ENCODE measurements at regions not wholly inside any gene's neighbourhood (a gene's known extent, or its start where the extent isn't known, plus 50 kb on each side); places are given as distances from the start of the nearest gene placed in this dataset.

- Histone ChIP-seq H4K8ac (replicated peaks; ENCODE audit: insufficient read length, low read depth, low read length) (no peak overlapping the region), H3K4ac (ENCODE audit: low read depth, low read length) (no peak overlapping the region), H3K4me1 (ENCODE audit: insufficient read depth, low read length) (no peaks in the 10 kb centered on the region; the same call in 1 of the 2 replicates), H4K91ac (ENCODE audit: insufficient read length, low read depth, low read length) (no peak overlapping the region), H3K9me3 (ENCODE audit: control insufficient read depth, low read depth, low read length) (no peaks in the 10 kb centered on the region), H3K27me3 (ENCODE audit: insufficient read depth, low read length) (no peaks in the 10 kb centered on the region), H3K27ac (ENCODE audit: insufficient read length, low read depth, low read length) (no peak overlapping the region), H3K79me1 (ENCODE audit: insufficient read depth, low read depth, low read length, poor library complexity, severe bottlenecking) (no peaks in the 10 kb centered on the region), H4K20me1 (ENCODE audit: control insufficient read depth, insufficient read depth, insufficient read length) (no peaks in the 10 kb centered on the region), H3K14ac (ENCODE audit: insufficient read depth, low read length) (no peak overlapping the region), H3K79me2 (ENCODE audit: insufficient read depth, low read length) (no peaks in the 10 kb centered on the region), H3T11ph (ENCODE audit: low read length) (no peak overlapping the region), H2BK12ac (ENCODE audit: insufficient read length, low read depth, low read length) (no peak overlapping the region), H3K4me2 (ENCODE audit: insufficient read depth, insufficient read length, low read length) (no peak overlapping the region), H3K56ac (ENCODE audit: insufficient read length, low read depth, low read length) (no peak overlapping the region), H2BK20ac (ENCODE audit: low read depth, low read length, poor library complexity, severe bottlenecking) (no peak overlapping the region), H2BK120ac (ENCODE audit: low read depth, low read length, poor library complexity, severe bottlenecking) (no peak overlapping the region), H2AK5ac (ENCODE audit: insufficient read length, low read length) (no peak overlapping the region), H3K23me2 (ENCODE audit: insufficient read length, low read depth, low read length, poor library complexity, severe bottlenecking) (no peaks in the 10 kb centered on the region), H2AFZ (ENCODE audit: low read length) (no peak overlapping the region), H3K18ac (ENCODE audit: insufficient read length, low read depth, low read length) (no peak overlapping the region), H4K5ac (ENCODE audit: insufficient read length, low read depth, low read length) (no peak overlapping the region), H3K9ac (ENCODE audit: extremely low read depth, insufficient read length, low read length) (no peak overlapping the region), H2BK15ac (ENCODE audit: low read depth, low read length) (no peak overlapping the region), H3K23ac (ENCODE audit: insufficient read length, low read depth, low read length) (no peak overlapping the region), H2BK5ac (ENCODE audit: insufficient read length, low read length) (no peak overlapping the region)
- TF ChIP-seq CTCF (conservative IDR thresholded peaks at IDR 0.05) = no peak
- Mint-ChIP-seq H3K4me1 (peaks cover 9% of the 10 kb centered on the region in 2 experiments), H3K9me3 (peaks cover 0 to 2% of the 10 kb centered on the region in 2 experiments; a peak in 1 of 5 replicates), H3K27ac (peak overlapping the region in 2 of 3 experiments; percentile 70 to 78; a peak in 3 of 7 replicates), H3K4me3 (no peak overlapping the region), H3K27me3 (ENCODE audit: low read depth) (0 out of 2 replicates have a peak, but pooled peaks cover 1% of the 10 kb centered on the region), H3K36me3 (ENCODE audit: insufficient read depth in 1 of 3, low read depth in 3 of 3) (no peaks in the 10 kb centered on the region)
- no CpG with 5 or more reads among the region's 2 CpGs for WGBS (ENCODE audit: extremely low coverage, insufficient read length, low lambda C conversion rate)
- no peak for DNase-seq
Measured at GRCh38 chr13:80096383-80096782, 244.5 kb downstream of the SPRY2 start.
